K562 (cell line): ENCODE measurements at regions not wholly inside any gene's neighbourhood (a gene's known extent, or its start where the extent isn't known, plus 50 kb on each side); places are given as distances from the start of the nearest gene placed in this dataset.

Experiments used
- ATAC-seq: fragments of 200-7000 bp; cut with Tn5 transposase; 3 replicates; pipeline ENCODE4 v1.9.1; 2020; ENCODE audit warnings: moderate library complexity
- BruUV-seq: library from RNA; stranded (reverse); fragments of 400-500 nt; replicated peaks from 2 replicates; lab custom pipeline; 2021; lab: Mats Ljungman, UMichigan
- CTCF ChIA-PET: fragments of 300-600 bp; formaldehyde crosslinking; extraction: SDS; loops from one replicate; lab custom pipeline; 2021; ENCODE audit warnings: low intra/inter-chr PET ratio; lab: Yijun Ruan, JAX
- POLR2A ChIA-PET: fragments of 300-600, 350-650 bp; sonication (Branson Sonifier 250); formaldehyde crosslinking; extraction: SDS; loops from one replicate; lab custom pipeline; 2021; ENCODE audit warnings: antibody characterized with exemption, inconsistent platforms; lab: Yijun Ruan, JAX
- DNase-seq, 4 experiments: peaks; one replicate each; pipeline versions ENCODE4 v3.0.0 to v3.0.0-alpha.2; 2011 to 2018; ENCODE audit warnings: low spot score in 3 of 4, mixed read lengths in 3 of 4; ENCODE audit errors: extremely low read depth in 1 of 4
- FAIRE-seq: peaks from 2 replicates; lab custom pipeline; 2011; peaks lifted over from hg19 to GRCh38; lab: Jason Lieb, UNC
- H2AFZ ChIP-seq: 2 replicates; pipeline ENCODE4 v1.6.0; 2011; ENCODE audit warnings: low read depth, low read length, control low read depth, inconsistent platforms
- H3K27ac ChIP-seq: fragments of 200-600 bp; 3 replicates; pipeline ENCODE4 v1.8.0; 2011; ENCODE audit warnings: low read depth, mild to moderate bottlenecking, control low read depth, inconsistent platforms, low read length, moderate library complexity, mixed read lengths; ENCODE audit errors: extremely low read depth
- H3K27me3 ChIP-seq, 2 experiments: fragments of 300-600 bp in 1 of 2; 2 replicates in 1 of 2; 3 replicates in 1 of 2; pipeline versions ENCODE4 v1.6.0 to v1.8.0; 2011; ENCODE audit warnings: inconsistent platforms in 2 of 2, low read length in 2 of 2, mild to moderate bottlenecking in 1 of 2, mixed read lengths in 1 of 2, moderate library complexity in 1 of 2; ENCODE audit not compliant: control insufficient read depth in 2 of 2, insufficient read depth in 2 of 2
- H3K36me3 ChIP-seq: fragments of 300-600 bp; 3 replicates; pipeline ENCODE4 v1.8.0; 2011; ENCODE audit warnings: mild to moderate bottlenecking, low read length, inconsistent platforms; ENCODE audit not compliant: control insufficient read depth, insufficient read depth
- H3K4me1 ChIP-seq, 2 experiments: fragments of 200-600 bp in 1 of 2; replicated peaks in 1 of 2; 2 replicates in 1 of 2; 3 replicates in 1 of 2; pipeline versions ENCODE4 v1.5.1 to v1.8.0; 2011; ENCODE audit warnings: inconsistent platforms in 2 of 2, low read length in 2 of 2, mild to moderate bottlenecking in 1 of 2, mixed read lengths in 1 of 2, moderate library complexity in 1 of 2; ENCODE audit not compliant: control insufficient read depth in 2 of 2, insufficient read depth in 2 of 2
- H3K4me2 ChIP-seq: 2 replicates; pipeline ENCODE4 v1.6.1; 2011; ENCODE audit warnings: low read length, control low read depth, inconsistent platforms, mixed read lengths; ENCODE audit not compliant: insufficient read depth
- H3K4me3 ChIP-seq: fragments of 200-600 bp; sonication (generic), shearing (Covaris generic); 2 replicates; pipeline ENCODE4 v1.5.1; 2016; ENCODE audit warnings: control low read depth, inconsistent platforms
- H3K79me2 ChIP-seq: fragments of 200-600 bp; 3 replicates; pipeline ENCODE4 v1.8.0; 2011; ENCODE audit warnings: low read length, inconsistent platforms; ENCODE audit not compliant: control insufficient read depth, insufficient read depth
- H3K9ac ChIP-seq, 2 experiments: 2 replicates each; pipeline versions ENCODE4 v1.6.0 to v1.6.1; 2011; ENCODE audit warnings: low read depth in 2 of 2, low read length in 2 of 2, control low read depth in 1 of 2, inconsistent platforms in 1 of 2, mild to moderate bottlenecking in 1 of 2, mixed read lengths in 1 of 2; ENCODE audit not compliant: insufficient read depth in 1 of 2
- H3K9me1 ChIP-seq: one replicate; pipeline ENCODE4 v1.6.0; 2011; ENCODE audit warnings: inconsistent platforms, mild to moderate bottlenecking, low read length, moderate library complexity; ENCODE audit not compliant: control insufficient read depth, insufficient read depth
- H3K9me3 ChIP-seq: replicated peaks from 2 replicates; pipeline ENCODE4 v1.5.1; 2011; ENCODE audit warnings: low read depth, low read length, inconsistent platforms; ENCODE audit not compliant: control insufficient read depth, insufficient read depth
- H4K20me1 ChIP-seq: replicated peaks from 2 replicates; pipeline ENCODE4 v1.6.1; 2011; ENCODE audit warnings: low read length, inconsistent platforms, mixed read lengths; ENCODE audit not compliant: control insufficient read depth, insufficient read depth
- BRD4 ChIP-seq: fragments of 200-600 bp; sonication (generic); IDR thresholded peaks from 2 replicates; pipeline ENCODE4 v1.6.1; 2017; ENCODE audit warnings: inconsistent platforms
- DPF2 ChIP-seq: fragments of 450-650 bp; IDR thresholded peaks from 2 replicates; pipeline ENCODE4 v1.6.1; 2016
- FOXP1 ChIP-seq: sonication (generic); formaldehyde crosslinking; IDR thresholded peaks from 2 replicates; pipeline ENCODE4 v1.8.0; 2022; ENCODE audit warnings: mild to moderate bottlenecking, missing genetic modification reagents
- HMGN3 ChIP-seq: IDR thresholded peaks from 2 replicates; pipeline ENCODE4 v1.6.1; 2011; ENCODE audit warnings: borderline replicate concordance, low read depth, mild to moderate bottlenecking, mixed read lengths, low read length; ENCODE audit not compliant: insufficient read length; ENCODE audit errors: extremely low read depth
- KLF16 ChIP-seq: IDR thresholded peaks from 2 replicates; pipeline ENCODE4 v1.6.1; 2016; ENCODE audit warnings: antibody characterized with exemption
- RFX5 ChIP-seq: IDR thresholded peaks from 2 replicates; pipeline ENCODE4 v1.6.1; 2011; ENCODE audit warnings: low read depth, mild to moderate bottlenecking, improper control_type of control experiment, low read length
- WGBS: fragments of 100-300 bp; shearing (Covaris generic); methylation state at CpG from one replicate; pipeline ENCODE4 v1.1.6; 2016; ENCODE audit warnings: low coverage, mixed read lengths; ENCODE audit not compliant: insufficient coverage; ENCODE audit errors: missing lambda C conversion rate; 5-methylcytosine and 5-hydroxymethylcytosine counted together
- in situ Hi-C: fragments of 300-500 bp; cut with MboI; formaldehyde crosslinking; loops from 4 replicates; pipeline ENCODE4 v1.15.0; 2018; ENCODE audit warnings: inconsistent platforms, mixed read lengths
- intact Hi-C: fragments of 100-400 bp; cut with micrococcal nuclease; formaldehyde crosslinking; loops from 2 replicates; pipeline ENCODE4 v1.14.2; 2022
- TF ChIP-seq, protein P1 (sequence below), 2 experiments: IDR thresholded peaks in 1 of 2; conservative IDR thresholded peaks in 1 of 2; 2 replicates each; pipeline ENCODE4 v1.6.1; 2016; ENCODE audit warnings: low read depth in 2 of 2, mild to moderate bottlenecking in 1 of 2, missing compliant biosample characterization in 1 of 2, missing genetic modification characterization in 1 of 2, moderate library complexity in 1 of 2
- TF ChIP-seq, protein P2 (sequence below), 2 experiments: fragments of 450-650 bp in 1 of 2; sonication (generic) in 1 of 2; formaldehyde crosslinking in 1 of 2; IDR thresholded peaks in 1 of 2; conservative IDR thresholded peaks in 1 of 2; 2 replicates each; pipeline versions ENCODE4 v1.6.1 to v1.8.1; 2016 to 2023; ENCODE audit warnings: mild to moderate bottlenecking in 2 of 2, moderate library complexity in 2 of 2, inconsistent platforms in 1 of 2, missing genetic modification reagents in 1 of 2
- TF ChIP-seq, protein P3 (sequence below): fragments of 250-450 bp; sonication (Bioruptor Pico); IDR thresholded peaks from 2 replicates; pipeline ENCODE4 v1.4.0; 2020; ENCODE audit warnings: borderline replicate concordance
- TF ChIP-seq, protein P4 (sequence below): IDR thresholded peaks from 2 replicates; pipeline ENCODE4 v1.6.1; 2016; ENCODE audit warnings: missing genetic modification characterization, missing compliant biosample characterization
- TF ChIP-seq, protein P5 (sequence below): fragments of 250-450 bp; sonication (Bioruptor Pico); IDR thresholded peaks from 2 replicates; pipeline ENCODE4 v1.8.0; 2021; ENCODE audit warnings: borderline replicate concordance, mild to moderate bottlenecking, moderate library complexity; ENCODE audit not compliant: poor library complexity, severe bottlenecking
- TF ChIP-seq, protein P6 (sequence below): fragments of 450-650 bp; conservative IDR thresholded peaks from 2 replicates; pipeline ENCODE4 v1.6.1; 2016; ENCODE audit warnings: missing genetic modification characterization, low read depth, mild to moderate bottlenecking, missing compliant biosample characterization, moderate library complexity

DNA sequence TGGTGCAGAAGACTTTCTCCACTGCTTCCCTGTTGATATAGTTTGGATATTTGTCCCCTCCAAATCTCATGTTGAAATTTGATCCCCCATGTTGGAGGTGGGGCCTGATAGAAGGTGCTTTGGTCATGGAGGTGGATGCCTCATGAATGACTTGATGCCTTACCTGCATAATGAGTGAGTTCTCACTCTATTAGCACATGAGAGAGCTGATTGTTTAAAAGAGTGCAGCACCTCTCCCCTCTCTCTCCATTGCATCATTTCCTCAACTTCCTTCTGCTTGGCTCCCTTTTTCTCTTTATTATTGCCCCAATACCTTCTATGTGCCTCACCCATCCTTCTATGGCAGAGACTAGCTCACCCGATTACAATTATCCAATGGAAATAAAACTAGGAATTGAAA, 90.8 kb upstream of the COX10 start:
- Histone ChIP-seq H3K79me2 (no peaks in the 10 kb centered on the region), H3K9me3 (no peaks in the 10 kb centered on the region), H3K27me3 (peaks cover 0 to 8% of the 10 kb centered on the region in 2 experiments; a peak in 2 of 5 replicates), H3K36me3 (no peaks in the 10 kb centered on the region), H3K9ac (no peak overlapping the region), H2AFZ (no peak overlapping the region), H3K9me1 (no peaks in the 10 kb centered on the region), H3K4me1 (no peaks in the 10 kb centered on the region), H3K27ac (no peak overlapping the region), H4K20me1 (no peaks in the 10 kb centered on the region), H3K4me2 (no peak overlapping the region), H3K4me3 (no peak overlapping the region)
- FAIRE-seq (no peak), ATAC-seq (no peak)
- 0% methylated on average over 1 of the region's 1 CpG for WGBS
- ChIA-PET POLR2A (interaction anchor here (0.9 kb wide), 1 partner anchor 56 kb away, joined by 3 read pairs; no protein-coding TSS in a partner anchor), CTCF (no interaction called here)
- BruUV-seq = no TSS peak
- TF ChIP-seq, protein P1, sequence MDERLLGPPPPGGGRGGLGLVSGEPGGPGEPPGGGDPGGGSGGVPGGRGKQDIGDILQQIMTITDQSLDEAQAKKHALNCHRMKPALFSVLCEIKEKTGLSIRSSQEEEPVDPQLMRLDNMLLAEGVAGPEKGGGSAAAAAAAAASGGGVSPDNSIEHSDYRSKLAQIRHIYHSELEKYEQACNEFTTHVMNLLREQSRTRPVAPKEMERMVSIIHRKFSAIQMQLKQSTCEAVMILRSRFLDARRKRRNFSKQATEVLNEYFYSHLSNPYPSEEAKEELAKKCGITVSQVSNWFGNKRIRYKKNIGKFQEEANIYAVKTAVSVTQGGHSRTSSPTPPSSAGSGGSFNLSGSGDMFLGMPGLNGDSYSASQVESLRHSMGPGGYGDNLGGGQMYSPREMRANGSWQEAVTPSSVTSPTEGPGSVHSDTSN (CRISPR knock-in tag; IDR thresholded peaks at IDR 0.05; ENCODE audit: low read depth) = no peak
- TF ChIP-seq, protein P1 (tag; conservative IDR thresholded peaks at IDR 0.05; ENCODE audit: low read depth) = no peak
- TF ChIP-seq, protein P2, sequence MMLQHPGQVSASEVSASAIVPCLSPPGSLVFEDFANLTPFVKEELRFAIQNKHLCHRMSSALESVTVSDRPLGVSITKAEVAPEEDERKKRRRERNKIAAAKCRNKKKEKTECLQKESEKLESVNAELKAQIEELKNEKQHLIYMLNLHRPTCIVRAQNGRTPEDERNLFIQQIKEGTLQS (IDR thresholded peaks at IDR 0.05) = no peak
- TF ChIP-seq, protein P2 (CRISPR knock-in tag; conservative IDR thresholded peaks at IDR 0.05) = no peak
- TF ChIP-seq, protein P3, sequence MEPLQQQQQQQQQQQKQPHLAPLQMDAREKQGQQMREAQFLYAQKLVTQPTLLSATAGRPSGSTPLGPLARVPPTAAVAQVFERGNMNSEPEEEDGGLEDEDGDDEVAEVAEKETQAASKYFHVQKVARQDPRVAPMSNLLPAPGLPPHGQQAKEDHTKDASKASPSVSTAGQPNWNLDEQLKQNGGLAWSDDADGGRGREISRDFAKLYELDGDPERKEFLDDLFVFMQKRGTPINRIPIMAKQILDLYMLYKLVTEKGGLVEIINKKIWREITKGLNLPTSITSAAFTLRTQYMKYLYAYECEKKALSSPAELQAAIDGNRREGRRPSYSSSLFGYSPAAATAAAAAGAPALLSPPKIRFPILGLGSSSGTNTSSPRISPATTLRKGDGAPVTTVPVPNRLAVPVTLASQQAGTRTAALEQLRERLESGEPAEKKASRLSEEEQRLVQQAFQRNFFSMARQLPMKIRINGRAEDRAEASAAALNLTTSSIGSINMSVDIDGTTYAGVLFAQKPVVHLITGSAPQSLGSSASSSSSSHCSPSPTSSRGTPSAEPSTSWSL (CRISPR knock-in tag) = no peak
- TF ChIP-seq BRD4 = no peak
- TF ChIP-seq, protein P4, sequence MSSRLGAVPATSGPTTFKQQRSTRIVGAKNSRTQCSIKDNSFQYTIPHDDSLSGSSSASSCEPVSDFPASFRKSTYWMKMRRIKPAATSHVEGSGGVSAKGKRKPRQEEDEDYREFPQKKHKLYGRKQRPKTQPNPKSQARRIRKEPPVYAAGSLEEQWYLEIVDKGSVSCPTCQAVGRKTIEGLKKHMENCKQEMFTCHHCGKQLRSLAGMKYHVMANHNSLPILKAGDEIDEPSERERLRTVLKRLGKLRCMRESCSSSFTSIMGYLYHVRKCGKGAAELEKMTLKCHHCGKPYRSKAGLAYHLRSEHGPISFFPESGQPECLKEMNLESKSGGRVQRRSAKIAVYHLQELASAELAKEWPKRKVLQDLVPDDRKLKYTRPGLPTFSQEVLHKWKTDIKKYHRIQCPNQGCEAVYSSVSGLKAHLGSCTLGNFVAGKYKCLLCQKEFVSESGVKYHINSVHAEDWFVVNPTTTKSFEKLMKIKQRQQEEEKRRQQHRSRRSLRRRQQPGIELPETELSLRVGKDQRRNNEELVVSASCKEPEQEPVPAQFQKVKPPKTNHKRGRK (tag) = no peak
- TF ChIP-seq HMGN3 = no peak
- TF ChIP-seq, protein P5, sequence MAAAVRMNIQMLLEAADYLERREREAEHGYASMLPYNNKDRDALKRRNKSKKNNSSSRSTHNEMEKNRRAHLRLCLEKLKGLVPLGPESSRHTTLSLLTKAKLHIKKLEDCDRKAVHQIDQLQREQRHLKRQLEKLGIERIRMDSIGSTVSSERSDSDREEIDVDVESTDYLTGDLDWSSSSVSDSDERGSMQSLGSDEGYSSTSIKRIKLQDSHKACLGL = no peak
- no peak for TF ChIP-seq DPF2
- no peak for TF ChIP-seq RFX5
- no peak for TF ChIP-seq KLF16
- TF ChIP-seq FOXP1 (CRISPR knock-in tag) = no peak
- TF ChIP-seq, protein P6, sequence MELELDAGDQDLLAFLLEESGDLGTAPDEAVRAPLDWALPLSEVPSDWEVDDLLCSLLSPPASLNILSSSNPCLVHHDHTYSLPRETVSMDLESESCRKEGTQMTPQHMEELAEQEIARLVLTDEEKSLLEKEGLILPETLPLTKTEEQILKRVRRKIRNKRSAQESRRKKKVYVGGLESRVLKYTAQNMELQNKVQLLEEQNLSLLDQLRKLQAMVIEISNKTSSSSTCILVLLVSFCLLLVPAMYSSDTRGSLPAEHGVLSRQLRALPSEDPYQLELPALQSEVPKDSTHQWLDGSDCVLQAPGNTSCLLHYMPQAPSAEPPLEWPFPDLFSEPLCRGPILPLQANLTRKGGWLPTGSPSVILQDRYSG (tag) = no peak
- TF ChIP-seq, all 486 proteins: peak for 0
- in situ Hi-C loops = no loop called here
- DNase-seq = no peak
- intact Hi-C loops = no loop called here
